MM.1S (cell line): ENCODE measurements at regions not wholly inside any gene's neighbourhood (a gene's known extent, or its start where the extent isn't known, plus 50 kb on each side); places are given as distances from the start of the nearest gene placed in this dataset.

Experiments
- DNase-seq: peaks from one replicate; pipeline ENCODE4 v3.0.0-alpha.2; 2015
- H2AFZ ChIP-seq: fragments of 300-600 bp; sonication (generic); 2 replicates; pipeline ENCODE4 v1.6.0; 2016; ENCODE audit warnings: antibody characterized with exemption, low read length
- H3F3A ChIP-seq: fragments of 300-600 bp; sonication (generic); 2 replicates; pipeline ENCODE4 v1.6.1; 2016; ENCODE audit warnings: mild to moderate bottlenecking, antibody characterized with exemption, low read length, moderate library complexity, mixed read lengths; ENCODE audit not compliant: insufficient read depth
- H3K27ac ChIP-seq: fragments of 300-600 bp; sonication (generic); 2 replicates; pipeline ENCODE4 v1.5.1; 2016; ENCODE audit warnings: mild to moderate bottlenecking, low read length
- H3K27me3 ChIP-seq: fragments of 300-600 bp; sonication (generic); replicated peaks from 2 replicates; pipeline ENCODE4 v1.6.0; 2016; ENCODE audit warnings: low read length; ENCODE audit not compliant: insufficient read depth
- H3K36me3 ChIP-seq: fragments of 300-600 bp; sonication (generic); replicated peaks from 2 replicates; pipeline ENCODE4 v1.6.1; 2016; ENCODE audit warnings: mild to moderate bottlenecking, low read length, mixed read lengths; ENCODE audit not compliant: insufficient read depth
- H3K4me1 ChIP-seq: fragments of 300-600 bp; sonication (generic); 2 replicates; pipeline ENCODE4 v1.6.1; 2016; ENCODE audit warnings: low read length, mixed read lengths
- H3K4me2 ChIP-seq: fragments of 300-600 bp; sonication (generic); 2 replicates; pipeline ENCODE4 v1.6.0; 2016; ENCODE audit warnings: low read depth, low read length
- H3K4me3 ChIP-seq: fragments of 300-600 bp; sonication (generic); 2 replicates; pipeline ENCODE4 v1.5.1; 2016; ENCODE audit warnings: low read length, mixed read lengths
- H3K79me2 ChIP-seq: fragments of 300-600 bp; sonication (generic); 2 replicates; pipeline ENCODE4 v1.6.1; 2016; ENCODE audit warnings: mixed run types, low read length, mixed read lengths
- H3K9ac ChIP-seq: fragments of 300-600 bp; sonication (generic); 2 replicates; pipeline ENCODE4 v1.6.1; 2016; ENCODE audit warnings: low read length, mixed read lengths
- H3K9me2 ChIP-seq: fragments of 300-600 bp; sonication (generic); replicated peaks from 2 replicates; pipeline ENCODE4 v1.6.1; 2016; ENCODE audit warnings: mild to moderate bottlenecking, low read length, mixed read lengths; ENCODE audit not compliant: insufficient read depth
- H3K9me3 ChIP-seq: fragments of 300-600 bp; sonication (generic); replicated peaks from 2 replicates; pipeline ENCODE4 v1.6.1; 2016; ENCODE audit warnings: mild to moderate bottlenecking, low read length, mixed read lengths; ENCODE audit not compliant: insufficient read depth
- H4K20me1 ChIP-seq: fragments of 300-600 bp; sonication (generic); 2 replicates; pipeline ENCODE4 v1.6.1; 2016; ENCODE audit warnings: mild to moderate bottlenecking, low read length, moderate library complexity, mixed read lengths; ENCODE audit not compliant: insufficient read depth
- EZH2 ChIP-seq: fragments of 300-600 bp; sonication (generic); optimal IDR thresholded peaks from 2 replicates; pipeline ENCODE3; 2017; ENCODE audit warnings: low read depth, mild to moderate bottlenecking, antibody characterized with exemption, low read length, mixed read lengths
- EZH2phosphoT487 ChIP-seq: fragments of 300-600 bp; sonication (generic); IDR thresholded peaks from 2 replicates; pipeline ENCODE4 v1.6.1; 2018; ENCODE audit warnings: antibody characterized with exemption, low read length
- TF ChIP-seq, protein P1 (sequence below): fragments of 300-600 bp; sonication (generic); IDR thresholded peaks from 2 replicates; pipeline ENCODE4 v1.5.1; 2016; ENCODE audit warnings: antibody characterized with exemption, low read length, mixed read lengths

GRCh38 chrX:20506739-20507138 is 240.0 kb upstream of the RPS6KA3 start:
- TF ChIP-seq EZH2 (no peak), EZH2phosphoT487 (no peak)
- TF ChIP-seq, protein P1, sequence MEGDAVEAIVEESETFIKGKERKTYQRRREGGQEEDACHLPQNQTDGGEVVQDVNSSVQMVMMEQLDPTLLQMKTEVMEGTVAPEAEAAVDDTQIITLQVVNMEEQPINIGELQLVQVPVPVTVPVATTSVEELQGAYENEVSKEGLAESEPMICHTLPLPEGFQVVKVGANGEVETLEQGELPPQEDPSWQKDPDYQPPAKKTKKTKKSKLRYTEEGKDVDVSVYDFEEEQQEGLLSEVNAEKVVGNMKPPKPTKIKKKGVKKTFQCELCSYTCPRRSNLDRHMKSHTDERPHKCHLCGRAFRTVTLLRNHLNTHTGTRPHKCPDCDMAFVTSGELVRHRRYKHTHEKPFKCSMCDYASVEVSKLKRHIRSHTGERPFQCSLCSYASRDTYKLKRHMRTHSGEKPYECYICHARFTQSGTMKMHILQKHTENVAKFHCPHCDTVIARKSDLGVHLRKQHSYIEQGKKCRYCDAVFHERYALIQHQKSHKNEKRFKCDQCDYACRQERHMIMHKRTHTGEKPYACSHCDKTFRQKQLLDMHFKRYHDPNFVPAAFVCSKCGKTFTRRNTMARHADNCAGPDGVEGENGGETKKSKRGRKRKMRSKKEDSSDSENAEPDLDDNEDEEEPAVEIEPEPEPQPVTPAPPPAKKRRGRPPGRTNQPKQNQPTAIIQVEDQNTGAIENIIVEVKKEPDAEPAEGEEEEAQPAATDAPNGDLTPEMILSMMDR, result no peak
- no peaks in the 10 kb centered on the region for H4K20me1 ChIP-seq
- no peak for DNase-seq
- no peaks in the 10 kb centered on the region for H3K4me1 ChIP-seq
- H3K4me3 ChIP-seq, result no peak overlapping the region
- H3K36me3 ChIP-seq, result no peaks in the 10 kb centered on the region
- no peaks in the 10 kb centered on the region for H3K9me3 ChIP-seq
- no peak overlapping the region for H3K4me2 ChIP-seq
- no peaks in the 10 kb centered on the region for H3K79me2 ChIP-seq
- H3K9ac ChIP-seq, result no peak overlapping the region
- H3K27ac ChIP-seq, result no peak overlapping the region
- no peaks in the 10 kb centered on the region for H3K9me2 ChIP-seq
- no peaks in the 10 kb centered on the region for H3K27me3 ChIP-seq
- no peak overlapping the region for H2AFZ ChIP-seq
- no peaks in the 10 kb centered on the region for H3F3A ChIP-seq

- Histone ChIP-seq H3K27ac (no peak overlapping the region), H4K20me1 (no peaks in the 10 kb centered on the region), H3K36me3 (no peaks in the 10 kb centered on the region), H3K4me2 (peak overlapping the region; percentile 65), H3K4me1 (peaks cover 16% of the 10 kb centered on the region), H3K4me3 (no peak overlapping the region), H3K9ac (no peak overlapping the region), H3F3A (peaks cover 11% of the 10 kb centered on the region; the same call in 1 of the 2 replicates), H3K9me3 (no peaks in the 10 kb centered on the region), H2AFZ (no peak overlapping the region), H3K27me3 (no peaks in the 10 kb centered on the region), H3K9me2 (no peaks in the 10 kb centered on the region), H3K79me2 (no peaks in the 10 kb centered on the region)
- TF ChIP-seq EZH2phosphoT487 (no peak), EZH2 (no peak)
- TF ChIP-seq, protein P1, result no peak
- DNase-seq, result no peak
Measured at GRCh38 chrX:20500949-20501348, 234.2 kb upstream of the RPS6KA3 start.

DNA sequence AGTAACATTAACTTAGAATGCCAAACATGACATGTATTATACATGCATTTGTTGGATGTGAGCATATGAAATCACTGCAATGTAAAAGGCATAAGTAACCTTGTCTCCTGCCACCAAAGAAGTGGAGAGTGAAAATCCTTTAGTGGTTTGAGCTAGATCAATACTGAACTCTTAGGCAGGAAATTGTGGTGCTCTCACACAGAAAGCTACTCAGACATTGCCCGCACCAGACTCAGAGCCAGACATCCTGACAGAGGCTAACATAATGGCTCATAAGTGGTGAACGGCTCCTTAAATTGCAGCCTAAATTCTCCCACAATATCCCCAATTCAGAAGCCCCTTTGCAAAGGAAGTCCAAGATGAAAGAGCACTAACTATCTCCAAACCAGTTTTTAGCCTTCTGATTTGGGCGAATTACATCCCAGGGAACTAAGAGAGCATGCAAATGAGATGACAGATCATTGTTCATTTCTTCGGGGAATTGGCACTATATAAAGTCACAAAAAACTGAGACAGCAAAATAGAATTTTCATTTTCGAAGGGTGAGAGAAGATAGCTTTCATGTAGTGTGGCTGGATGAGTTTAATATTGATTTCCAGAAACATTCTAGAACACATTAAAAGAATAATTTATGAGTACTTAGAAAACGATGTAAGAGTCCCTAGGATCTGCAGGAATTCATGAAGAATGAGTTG is 233.6 kb upstream of the RPS6KA3 start:
- TF ChIP-seq EZH2 (no peak), EZH2phosphoT487 (no peak)
- TF ChIP-seq, protein P1, result no peak
- H3K9me3 ChIP-seq, result no peaks in the 10 kb centered on the region
- H3K4me1 ChIP-seq, result peaks cover 16% of the 10 kb centered on the region
- no peaks in the 10 kb centered on the region for H4K20me1 ChIP-seq
- H3K9ac ChIP-seq, result no peak overlapping the region
- no peaks in the 10 kb centered on the region for H3K27me3 ChIP-seq
- H3F3A ChIP-seq, result peaks cover 11% of the 10 kb centered on the region; the same call in 1 of the 2 replicates
- H2AFZ ChIP-seq, result no peak overlapping the region
- DNase-seq, result peak; percentile 50
- H3K4me3 ChIP-seq, result peak overlapping the region; percentile 25; the same call in 1 of the 2 replicates
- H3K27ac ChIP-seq, result no peak overlapping the region
- H3K4me2 ChIP-seq, result peak overlapping the region; percentile 65
- no peaks in the 10 kb centered on the region for H3K36me3 ChIP-seq
- H3K9me2 ChIP-seq, result no peaks in the 10 kb centered on the region
- no peaks in the 10 kb centered on the region for H3K79me2 ChIP-seq
